NT2/D1 (cell line): ENCODE measurements at regions not wholly inside any gene's neighbourhood (a gene's known extent, or its start where the extent isn't known, plus 50 kb on each side); places are given as distances from the start of the nearest gene placed in this dataset.

Experiments
- SUZ12 ChIP-seq: IDR thresholded peaks from 2 replicates; pipeline ENCODE4 v1.6.1; 2011; ENCODE audit not compliant: insufficient read length, insufficient read depth; ENCODE audit errors: extremely low read depth
- YY1 ChIP-seq: IDR thresholded peaks from 2 replicates; pipeline ENCODE4 v1.6.1; 2011; ENCODE audit not compliant: insufficient read length, insufficient read depth
- ZNF274 ChIP-seq: IDR thresholded peaks from 2 replicates; pipeline ENCODE4 v1.6.1; 2011; ENCODE audit warnings: mild to moderate bottlenecking, low read depth, low read length

DNA sequence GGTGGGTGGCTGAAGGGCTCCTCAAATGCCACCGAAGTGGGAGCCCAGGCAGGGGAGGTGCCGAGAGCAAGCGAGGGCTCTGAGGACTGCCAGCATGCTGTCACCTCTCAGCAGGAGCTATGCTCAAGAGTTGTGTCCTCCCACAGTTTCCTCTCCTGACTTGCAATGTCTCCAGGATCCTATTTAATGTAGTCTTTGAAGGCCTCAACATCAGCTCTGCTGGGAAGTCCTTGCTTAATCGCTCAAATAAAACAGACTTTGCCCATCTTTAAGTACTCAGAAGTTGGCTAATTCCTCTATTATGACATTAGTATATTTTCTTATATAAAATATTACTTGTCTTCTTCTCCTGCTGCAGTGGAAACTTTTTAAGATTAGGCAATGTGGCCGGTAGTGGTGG is 154.2 kb upstream of the NRIP1 start:
- TF ChIP-seq ZNF274 (no peak), YY1 (no peak), SUZ12 (no peak)
